NCI-H2081 (cell line): ENCODE measurements at regions not wholly inside any gene's neighbourhood (a gene's known extent, or its start where the extent isn't known, plus 50 kb on each side); places are given as distances from the start of the nearest gene placed in this dataset.
"Not testable (repeated sequence)": the region's sequence is repeated elsewhere in the genome, so short reads cannot be mapped to it uniquely, and the experiment has no call there.

Experiments
- DNase-seq, 2 experiments: peaks; one replicate each; lab custom pipeline; 2025; lab: John Stamatoyannopoulos, UW

GRCh38 chr5:91241460-91241859 is 141.7 kb downstream of the ARRDC3 start:
- DNase-seq = not testable (repeated sequence)

- no peak for DNase-seq
These were observed 142.9 kb downstream of the ARRDC3 start for GRCh38 chr5:91240175-91240574.

GRCh38 chr5:91235271-91235694 is 147.8 kb downstream of the ARRDC3 start:
- DNase-seq = no peak

GRCh38 chr5:91232523-91232922 is 150.6 kb downstream of the ARRDC3 start:
- DNase-seq = no peak

- no peak for DNase-seq
These were observed 153.9 kb downstream of the ARRDC3 start for GRCh38 chr5:91229031-91229727.

GRCh38 chr5:91228188-91228587 is 154.9 kb downstream of the ARRDC3 start:
- DNase-seq = no peak

- peak; percentile 12 to 13 for DNase-seq
These were observed 157.1 kb downstream of the ARRDC3 start for GRCh38 chr5:91225848-91226686.

GRCh38 chr5:91224969-91225368 is 158.1 kb downstream of the ARRDC3 start:
- DNase-seq = no peak

GRCh38 chr5:91224456-91224855 is 158.7 kb downstream of the ARRDC3 start:
- no peak for DNase-seq

GRCh38 chr5:91223886-91224285 is 159.2 kb downstream of the ARRDC3 start:
- DNase-seq = no peak

- DNase-seq = no peak
These were observed 160.6 kb downstream of the ARRDC3 start for GRCh38 chr5:91222482-91222881.

- DNase-seq = no peak
These were observed 161.2 kb downstream of the ARRDC3 start for GRCh38 chr5:91221917-91222316.

- no peak for DNase-seq
These were observed 163.2 kb downstream of the ARRDC3 start for GRCh38 chr5:91219803-91220371.

- DNase-seq = no peak
These were observed 163.9 kb downstream of the ARRDC3 start for GRCh38 chr5:91219091-91219802.

GRCh38 chr5:91217859-91218258 is 165.3 kb downstream of the ARRDC3 start:
- no peak for DNase-seq

GRCh38 chr5:91214571-91214970 is 168.5 kb downstream of the ARRDC3 start:
- no peak for DNase-seq
